ENCODE measurements at regions not wholly inside any gene's neighbourhood (a gene's known extent, or its start where the extent isn't known, plus 50 kb on each side); places are given as distances from the start of the nearest gene placed in this dataset.

DNA sequence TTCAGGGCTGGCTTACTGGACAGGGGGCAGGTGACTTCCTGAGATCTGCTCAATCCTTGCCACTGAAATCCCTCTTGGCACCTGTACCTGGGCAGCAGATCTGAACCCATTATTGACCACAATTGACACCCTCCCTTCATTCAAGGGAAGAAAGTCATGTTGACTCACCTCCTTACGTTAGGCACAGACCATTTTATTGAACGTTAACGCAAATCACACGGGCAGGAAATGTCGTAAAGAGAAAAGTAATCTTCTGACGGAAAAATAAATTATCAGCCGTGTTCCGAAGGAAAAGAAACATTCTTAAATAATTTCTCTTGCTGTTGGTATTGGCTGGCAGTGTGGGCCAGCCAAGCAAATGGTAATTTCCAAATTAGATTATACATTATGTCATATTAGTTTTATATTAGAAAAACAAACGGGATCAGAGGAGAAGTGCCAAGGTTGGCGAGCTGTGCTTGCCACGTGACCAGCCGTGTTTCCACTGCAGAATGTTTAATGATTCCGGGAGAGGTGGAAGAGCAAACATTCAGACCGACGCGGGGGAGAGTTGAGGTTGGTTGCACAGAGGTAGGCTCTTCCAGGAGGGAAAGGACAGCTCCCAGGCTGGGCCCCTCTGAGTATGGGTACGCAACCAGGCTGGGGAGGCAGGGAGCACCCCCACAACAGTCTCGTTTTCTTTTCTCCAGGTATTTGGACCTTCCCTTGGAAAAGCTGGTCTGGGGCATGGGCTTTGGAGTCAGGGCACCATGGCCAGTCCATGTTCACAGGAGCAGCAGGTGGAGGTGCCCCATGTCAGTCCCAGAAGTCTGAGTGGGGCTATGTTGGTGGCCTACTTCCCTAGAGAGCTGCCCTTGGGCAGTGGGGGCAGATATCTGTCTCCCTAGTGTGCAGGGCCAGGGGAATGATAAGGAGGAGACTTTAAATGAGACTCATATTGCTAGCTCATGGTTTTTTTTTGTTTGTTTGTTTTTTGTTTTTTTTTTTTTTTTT lies 121.1 kb downstream of the FOXD2 start:
- TF ChIP-seq, protein P1, sequence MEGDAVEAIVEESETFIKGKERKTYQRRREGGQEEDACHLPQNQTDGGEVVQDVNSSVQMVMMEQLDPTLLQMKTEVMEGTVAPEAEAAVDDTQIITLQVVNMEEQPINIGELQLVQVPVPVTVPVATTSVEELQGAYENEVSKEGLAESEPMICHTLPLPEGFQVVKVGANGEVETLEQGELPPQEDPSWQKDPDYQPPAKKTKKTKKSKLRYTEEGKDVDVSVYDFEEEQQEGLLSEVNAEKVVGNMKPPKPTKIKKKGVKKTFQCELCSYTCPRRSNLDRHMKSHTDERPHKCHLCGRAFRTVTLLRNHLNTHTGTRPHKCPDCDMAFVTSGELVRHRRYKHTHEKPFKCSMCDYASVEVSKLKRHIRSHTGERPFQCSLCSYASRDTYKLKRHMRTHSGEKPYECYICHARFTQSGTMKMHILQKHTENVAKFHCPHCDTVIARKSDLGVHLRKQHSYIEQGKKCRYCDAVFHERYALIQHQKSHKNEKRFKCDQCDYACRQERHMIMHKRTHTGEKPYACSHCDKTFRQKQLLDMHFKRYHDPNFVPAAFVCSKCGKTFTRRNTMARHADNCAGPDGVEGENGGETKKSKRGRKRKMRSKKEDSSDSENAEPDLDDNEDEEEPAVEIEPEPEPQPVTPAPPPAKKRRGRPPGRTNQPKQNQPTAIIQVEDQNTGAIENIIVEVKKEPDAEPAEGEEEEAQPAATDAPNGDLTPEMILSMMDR (IDR thresholded peaks at IDR 0.05), result no peak
- TF ChIP-seq POLR2A (IDR thresholded peaks at IDR 0.05) (no peak), POLR2AphosphoS5 (IDR thresholded peaks at IDR 0.05) (no peak)

Data from gastroesophageal sphincter (tissue), 3 donors.